ENCODE measurements at regions not wholly inside any gene's neighbourhood (a gene's known extent, or its start where the extent isn't known, plus 50 kb on each side); places are given as distances from the start of the nearest gene placed in this dataset.

DNA sequence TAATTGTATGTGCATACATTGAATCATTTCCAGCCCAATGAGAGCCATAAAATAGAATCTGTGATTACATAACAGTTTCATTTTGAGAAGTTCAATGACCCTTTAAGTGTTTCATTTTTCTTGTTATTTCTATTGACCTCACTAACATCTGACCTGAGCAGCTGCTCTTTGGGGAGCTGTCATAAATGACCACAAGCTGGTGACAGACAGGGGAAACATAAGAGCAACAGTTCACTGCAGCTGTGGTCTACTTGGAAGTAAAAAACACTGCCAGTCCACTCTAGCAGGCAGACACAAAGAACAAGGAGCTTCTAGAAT lies 265.4 kb downstream of the DTWD2 start:
- TF ChIP-seq ZNF274 (IDR thresholded peaks at IDR 0.05; ENCODE audit: low read depth, low read length) (no peak), SUZ12 (IDR thresholded peaks at IDR 0.05; ENCODE audit: extremely low read depth, insufficient read depth, insufficient read length) (no peak), YY1 (IDR thresholded peaks at IDR 0.05; ENCODE audit: insufficient read depth, insufficient read length) (no peak)

Measured in NT2/D1 (cell line).